ENCODE measurements at regions not wholly inside any gene's neighbourhood (a gene's known extent, or its start where the extent isn't known, plus 50 kb on each side); places are given as distances from the start of the nearest gene placed in this dataset.

DNA sequence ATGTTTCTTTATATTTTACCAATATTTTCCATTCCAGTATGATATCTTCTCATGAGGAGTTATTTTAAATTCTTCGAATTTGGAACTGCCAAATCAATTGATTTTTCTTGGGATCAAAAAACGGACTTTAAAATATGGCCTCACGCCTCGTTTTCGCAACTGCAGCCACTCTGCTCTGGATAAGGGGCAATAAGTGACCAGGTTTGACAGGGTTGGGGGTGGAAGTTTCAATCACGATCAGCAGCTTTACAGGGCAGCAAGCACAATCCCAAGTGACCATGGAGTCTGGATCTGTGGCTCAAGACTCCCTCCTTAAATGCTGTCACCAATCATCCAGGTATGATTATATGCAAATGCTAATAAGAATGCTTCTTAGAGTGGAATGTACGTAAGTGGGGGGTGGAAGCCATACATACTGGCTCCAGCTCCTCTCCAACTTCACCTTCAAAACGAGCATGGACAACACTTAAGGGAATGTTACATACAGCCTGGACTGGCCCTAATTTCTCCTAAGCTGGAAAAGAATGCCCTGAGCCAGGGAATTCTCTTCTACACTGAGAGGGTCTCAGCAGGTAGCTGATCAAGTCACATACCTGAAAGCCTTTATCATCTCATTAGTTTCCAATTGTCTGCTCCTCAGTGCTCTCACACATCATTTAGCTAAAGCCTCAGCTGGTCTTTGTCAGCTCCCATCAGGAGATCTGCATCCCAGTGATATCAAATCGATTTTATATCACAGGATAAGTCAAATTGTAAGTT is 176.9 kb upstream of the DCAF8L1 start:
- TF ChIP-seq, protein P1, sequence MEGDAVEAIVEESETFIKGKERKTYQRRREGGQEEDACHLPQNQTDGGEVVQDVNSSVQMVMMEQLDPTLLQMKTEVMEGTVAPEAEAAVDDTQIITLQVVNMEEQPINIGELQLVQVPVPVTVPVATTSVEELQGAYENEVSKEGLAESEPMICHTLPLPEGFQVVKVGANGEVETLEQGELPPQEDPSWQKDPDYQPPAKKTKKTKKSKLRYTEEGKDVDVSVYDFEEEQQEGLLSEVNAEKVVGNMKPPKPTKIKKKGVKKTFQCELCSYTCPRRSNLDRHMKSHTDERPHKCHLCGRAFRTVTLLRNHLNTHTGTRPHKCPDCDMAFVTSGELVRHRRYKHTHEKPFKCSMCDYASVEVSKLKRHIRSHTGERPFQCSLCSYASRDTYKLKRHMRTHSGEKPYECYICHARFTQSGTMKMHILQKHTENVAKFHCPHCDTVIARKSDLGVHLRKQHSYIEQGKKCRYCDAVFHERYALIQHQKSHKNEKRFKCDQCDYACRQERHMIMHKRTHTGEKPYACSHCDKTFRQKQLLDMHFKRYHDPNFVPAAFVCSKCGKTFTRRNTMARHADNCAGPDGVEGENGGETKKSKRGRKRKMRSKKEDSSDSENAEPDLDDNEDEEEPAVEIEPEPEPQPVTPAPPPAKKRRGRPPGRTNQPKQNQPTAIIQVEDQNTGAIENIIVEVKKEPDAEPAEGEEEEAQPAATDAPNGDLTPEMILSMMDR (IDR thresholded peaks at IDR 0.05; ENCODE audit: insufficient read depth, low read depth, low read length) = no peak
- no peak for TF ChIP-seq EZH2 (IDR thresholded peaks at IDR 0.05; ENCODE audit: insufficient read depth, low read length)
